ENCODE measurements at regions not wholly inside any gene's neighbourhood (a gene's known extent, or its start where the extent isn't known, plus 50 kb on each side); places are given as distances from the start of the nearest gene placed in this dataset.
"Not testable (repeated sequence)": the region's sequence is repeated elsewhere in the genome, so short reads cannot be mapped to it uniquely, and the experiment has no call there.

DNA sequence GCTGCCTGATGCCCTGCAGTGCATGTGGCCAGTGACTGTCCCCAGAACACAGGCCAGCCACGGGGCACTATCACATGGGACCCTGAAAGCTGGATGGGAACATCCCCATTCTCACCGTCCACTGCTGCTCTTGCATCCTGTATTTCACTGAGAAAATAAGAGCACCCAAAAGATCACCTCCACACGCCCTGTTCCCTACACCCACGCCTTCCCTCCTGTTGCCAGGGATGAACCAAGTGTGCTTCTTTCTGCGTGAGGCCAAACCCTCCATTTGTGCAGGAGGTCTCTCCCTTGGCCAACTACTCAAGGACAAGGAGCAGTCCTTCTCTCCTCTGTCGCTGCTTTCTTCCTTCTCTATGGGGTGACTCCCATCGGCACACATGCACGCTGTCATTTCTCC lies 118.3 kb downstream of the LRRC37A3 start:
- H3K4me3 Mint-ChIP-seq (ENCODE audit: low read depth); H3K27ac Mint-ChIP-seq; H3K27me3 Mint-ChIP-seq (ENCODE audit: low read depth); H3K4me1 Mint-ChIP-seq (ENCODE audit: low read depth); intact Hi-C loops (cut with micrococcal nuclease); H3K9me3 Mint-ChIP-seq; DNase-seq (ENCODE audit: low spot score): not testable (repeated sequence)
- H3K36me3 Mint-ChIP-seq (ENCODE audit: low read depth) = peaks cover 35% of the 10 kb centered on the region

DNA sequence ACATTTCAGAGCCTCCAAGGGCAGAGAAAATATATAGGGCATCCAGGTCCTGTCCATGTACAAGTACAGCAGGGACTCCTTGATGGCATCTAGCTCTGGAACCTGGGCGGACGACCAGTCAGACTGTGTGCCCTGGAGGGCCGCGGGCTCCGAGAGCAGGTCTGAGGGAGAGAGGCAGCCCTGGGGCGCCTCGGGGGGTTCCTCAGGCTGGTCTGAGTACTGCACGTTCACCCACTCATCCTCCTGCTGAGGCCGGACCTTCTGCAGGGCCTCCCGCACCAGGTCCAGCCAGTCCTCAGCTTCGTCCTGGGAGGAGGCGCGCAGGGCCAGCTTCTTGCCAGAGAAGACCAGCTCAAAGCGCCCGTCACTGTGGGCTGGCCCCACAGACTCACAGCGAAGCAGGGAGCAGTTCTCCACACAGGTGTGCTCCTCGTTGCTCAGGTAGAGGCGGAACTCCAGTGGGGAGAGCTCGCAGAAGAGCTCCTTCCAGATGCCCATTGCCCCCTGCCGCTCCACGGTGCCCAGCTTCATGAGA lies 118.8 kb downstream of the LRRC37A3 start:
- H3K4me1 Mint-ChIP-seq (ENCODE audit: low read depth); H3K27me3 Mint-ChIP-seq (ENCODE audit: low read depth): not testable (repeated sequence)

DNA sequence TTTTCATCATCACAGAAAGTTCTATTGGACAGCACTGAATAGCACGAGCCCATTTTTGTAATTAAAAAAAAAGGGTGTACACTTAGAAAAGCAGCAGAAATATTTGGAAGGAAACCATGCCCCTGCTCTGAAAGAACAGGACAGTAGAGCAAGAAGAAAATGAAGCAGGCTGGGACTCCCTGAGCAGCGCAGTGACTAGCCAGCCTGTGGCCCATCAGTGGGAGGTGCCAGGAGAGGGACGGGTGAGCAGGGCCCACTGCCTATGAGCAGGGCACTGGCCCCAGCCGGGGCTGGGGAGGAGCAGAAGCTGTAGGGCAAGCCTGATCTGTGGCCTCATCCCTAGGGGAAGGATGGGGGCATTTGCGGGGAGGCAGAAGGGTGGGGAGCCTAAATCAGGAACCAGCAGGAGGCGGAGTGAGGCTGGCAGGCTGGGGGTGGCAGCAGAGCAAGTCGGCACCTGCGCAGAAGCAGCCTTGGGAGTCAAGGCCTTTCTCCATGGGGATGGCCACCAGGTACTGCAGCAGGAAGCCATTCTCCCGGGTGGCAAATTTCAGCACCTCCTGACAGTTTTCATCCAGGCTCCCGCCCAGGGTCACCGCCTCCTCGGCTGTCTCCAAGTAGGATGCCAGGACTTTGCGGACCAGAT lies 119.6 kb downstream of the LRRC37A3 start:
- peaks cover 41% of the 10 kb centered on the region for H3K36me3 Mint-ChIP-seq (ENCODE audit: low read depth)
- H3K27me3 Mint-ChIP-seq (ENCODE audit: low read depth); DNase-seq (ENCODE audit: low spot score); intact Hi-C loops (cut with micrococcal nuclease); H3K4me3 Mint-ChIP-seq (ENCODE audit: low read depth); H3K27ac Mint-ChIP-seq; H3K9me3 Mint-ChIP-seq: not testable (repeated sequence)
- H3K4me1 Mint-ChIP-seq (ENCODE audit: low read depth) = peaks cover 15% of the 10 kb centered on the region

More for the DNA sequence above, 118.8 kb downstream of the LRRC37A3 start:
- intact Hi-C loops (cut with micrococcal nuclease); DNase-seq (ENCODE audit: low spot score); H3K9me3 Mint-ChIP-seq; H3K4me3 Mint-ChIP-seq (ENCODE audit: low read depth); H3K27ac Mint-ChIP-seq: not testable (repeated sequence)
- H3K36me3 Mint-ChIP-seq (ENCODE audit: low read depth) = peaks cover 36% of the 10 kb centered on the region

DNA sequence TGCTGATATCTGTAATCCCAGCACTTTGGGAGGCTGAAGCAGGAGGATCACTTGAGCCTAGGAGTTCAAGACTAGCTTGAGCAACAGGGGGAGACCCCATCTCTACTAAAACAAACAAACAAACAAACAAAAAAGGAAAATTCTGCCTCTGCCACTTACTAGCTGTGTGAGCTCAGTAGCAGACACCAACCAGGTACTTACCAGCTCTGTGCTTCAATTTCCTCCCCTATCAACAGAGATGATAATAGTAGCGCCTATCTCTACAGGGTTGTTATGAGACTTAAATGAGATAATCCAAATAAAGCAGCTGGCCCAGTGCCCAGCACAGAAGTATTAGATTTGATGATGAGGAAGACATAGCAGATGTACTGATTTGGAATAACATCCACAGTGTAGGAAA lies 120.3 kb downstream of the LRRC37A3 start:
- H3K9me3 Mint-ChIP-seq; H3K27me3 Mint-ChIP-seq (ENCODE audit: low read depth); H3K4me3 Mint-ChIP-seq (ENCODE audit: low read depth); H3K27ac Mint-ChIP-seq; DNase-seq (ENCODE audit: low spot score); intact Hi-C loops (cut with micrococcal nuclease): not testable (repeated sequence)
- Mint-ChIP-seq H3K4me1 (ENCODE audit: low read depth) (peaks cover 15% of the 10 kb centered on the region), H3K36me3 (ENCODE audit: low read depth) (peaks cover 41% of the 10 kb centered on the region)

DNA sequence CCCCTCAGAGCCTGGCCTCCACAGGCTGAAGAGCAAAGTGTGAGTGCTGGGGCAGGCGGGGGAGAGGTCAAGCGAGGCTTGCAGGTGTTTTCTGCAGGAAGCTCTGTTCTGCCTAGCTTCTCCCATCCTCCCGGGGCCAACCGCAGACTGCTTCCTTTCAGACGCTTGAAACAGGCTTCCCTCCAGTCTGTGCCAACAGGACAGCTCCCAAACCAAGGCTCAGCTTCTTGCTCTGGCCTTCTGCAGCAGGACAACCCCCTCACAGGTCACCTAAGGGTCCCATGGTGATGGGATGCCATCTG lies 120.8 kb downstream of the LRRC37A3 start:
- Mint-ChIP-seq H3K4me1 (ENCODE audit: low read depth) (peaks cover 15% of the 10 kb centered on the region), H3K36me3 (ENCODE audit: low read depth) (peaks cover 41% of the 10 kb centered on the region)
- H3K27ac Mint-ChIP-seq; intact Hi-C loops (cut with micrococcal nuclease); H3K27me3 Mint-ChIP-seq (ENCODE audit: low read depth); H3K4me3 Mint-ChIP-seq (ENCODE audit: low read depth); H3K9me3 Mint-ChIP-seq; DNase-seq (ENCODE audit: low spot score): not testable (repeated sequence)

DNA sequence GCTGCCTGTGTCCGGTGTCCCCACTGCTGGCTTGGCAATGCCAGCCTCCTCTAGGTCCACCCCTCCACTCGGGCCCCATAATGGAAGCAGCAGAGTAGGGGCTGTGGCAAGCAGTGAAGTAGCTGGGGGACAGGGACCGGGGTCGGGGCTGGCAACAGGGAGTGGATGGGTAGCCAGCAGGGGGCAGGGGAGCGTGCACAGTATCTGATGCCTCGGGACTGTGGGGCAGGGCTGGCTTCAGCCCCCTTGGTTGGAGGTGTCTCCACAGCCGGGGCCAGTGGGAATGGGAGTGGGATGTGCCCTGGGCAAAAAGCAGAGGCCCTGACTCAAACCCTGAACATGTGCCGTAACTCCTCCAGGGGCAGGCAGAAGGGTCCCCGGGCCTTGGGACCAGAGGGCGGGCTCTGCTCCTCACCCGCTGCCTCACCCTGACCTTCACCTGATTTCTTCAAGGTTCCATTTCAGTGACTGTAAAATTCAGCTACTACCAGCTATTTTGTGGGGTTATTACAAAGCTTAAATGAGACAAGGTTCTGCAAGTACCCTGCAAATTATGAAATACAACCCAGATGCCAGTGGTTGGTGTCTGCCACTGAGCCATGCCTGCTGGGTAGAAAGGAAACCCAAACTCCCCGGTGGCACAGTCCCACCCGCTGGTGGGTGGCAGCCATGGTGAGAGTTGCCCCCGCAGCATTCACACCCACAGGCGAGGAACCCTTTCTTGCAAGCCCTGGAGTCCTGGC lies 121.4 kb downstream of the LRRC37A3 start:
- H3K4me3 Mint-ChIP-seq (ENCODE audit: low read depth); intact Hi-C loops (cut with micrococcal nuclease): not testable (repeated sequence)

DNA sequence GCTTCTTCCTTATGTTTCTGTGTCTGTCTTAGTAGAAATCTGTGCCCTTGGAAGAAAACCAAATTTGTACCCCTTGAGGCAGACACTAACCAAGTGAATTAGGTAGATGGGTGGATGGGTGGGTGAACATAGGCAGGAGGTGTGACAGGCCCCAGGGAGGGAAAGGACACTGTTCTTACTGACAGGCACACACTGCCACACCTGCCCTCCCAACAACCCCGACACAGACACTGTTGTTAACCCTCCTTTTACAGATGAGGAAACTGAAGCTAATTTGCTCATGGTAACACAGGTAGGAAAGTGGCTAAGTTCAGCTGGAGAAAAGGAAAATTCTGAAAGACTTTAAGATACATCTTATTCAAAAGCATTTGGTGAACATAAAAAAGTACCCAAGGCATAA lies 123.9 kb downstream of the LRRC37A3 start:
- H3K9me3 Mint-ChIP-seq; DNase-seq (ENCODE audit: low spot score); H3K27me3 Mint-ChIP-seq (ENCODE audit: low read depth); intact Hi-C loops (cut with micrococcal nuclease); H3K4me3 Mint-ChIP-seq (ENCODE audit: low read depth); H3K27ac Mint-ChIP-seq: not testable (repeated sequence)
- Mint-ChIP-seq H3K4me1 (ENCODE audit: low read depth) (peaks cover 26% of the 10 kb centered on the region), H3K36me3 (ENCODE audit: low read depth) (peaks cover 29% of the 10 kb centered on the region)

More for the DNA sequence above, 121.4 kb downstream of the LRRC37A3 start:
- DNase-seq (ENCODE audit: low spot score); H3K27ac Mint-ChIP-seq; H3K9me3 Mint-ChIP-seq; H3K27me3 Mint-ChIP-seq (ENCODE audit: low read depth): not testable (repeated sequence)
- peaks cover 18% of the 10 kb centered on the region for H3K4me1 Mint-ChIP-seq (ENCODE audit: low read depth)
- H3K36me3 Mint-ChIP-seq (ENCODE audit: low read depth) = peaks cover 37% of the 10 kb centered on the region

DNA sequence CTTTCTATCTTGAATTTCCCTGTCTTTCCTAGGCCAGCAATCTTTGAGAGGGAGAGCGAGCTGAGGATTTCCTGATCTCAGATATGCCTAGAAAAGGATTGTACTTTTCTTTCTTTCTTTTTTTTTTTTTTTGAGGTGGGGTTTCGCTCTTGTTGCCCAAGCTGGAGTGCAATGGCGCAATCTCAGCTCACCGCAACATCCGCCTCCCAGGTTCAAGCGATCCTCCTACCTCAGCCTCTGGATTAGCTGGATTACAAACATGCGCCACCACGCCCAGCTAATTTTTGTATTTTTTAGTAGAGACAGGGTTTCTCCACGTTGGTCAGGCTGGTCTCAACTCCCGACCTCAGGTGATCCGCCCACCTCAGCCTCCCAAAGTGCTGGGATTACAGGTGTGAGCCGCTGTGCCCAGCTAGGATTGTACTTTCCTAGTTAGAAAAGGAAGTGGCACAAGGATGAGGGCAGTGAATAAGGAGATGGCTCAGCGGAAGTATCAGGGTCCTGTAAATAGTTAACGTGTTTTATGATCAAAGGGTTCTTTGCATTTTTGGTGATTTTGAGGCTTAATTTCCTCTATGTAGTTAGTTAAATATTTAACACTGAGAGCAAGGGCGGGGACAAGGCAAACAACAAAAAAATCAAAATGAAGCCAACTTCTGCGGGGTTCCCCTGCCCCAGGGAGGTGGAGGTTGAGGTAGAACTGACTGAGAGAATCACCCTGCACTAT lies 124.6 kb downstream of the LRRC37A3 start:
- H3K27me3 Mint-ChIP-seq (ENCODE audit: low read depth); H3K4me3 Mint-ChIP-seq (ENCODE audit: low read depth); DNase-seq (ENCODE audit: low spot score); intact Hi-C loops (cut with micrococcal nuclease); H3K27ac Mint-ChIP-seq; H3K9me3 Mint-ChIP-seq: not testable (repeated sequence)
- H3K4me1 Mint-ChIP-seq (ENCODE audit: low read depth) = peaks cover 26% of the 10 kb centered on the region
- peaks cover 29% of the 10 kb centered on the region for H3K36me3 Mint-ChIP-seq (ENCODE audit: low read depth)

DNA sequence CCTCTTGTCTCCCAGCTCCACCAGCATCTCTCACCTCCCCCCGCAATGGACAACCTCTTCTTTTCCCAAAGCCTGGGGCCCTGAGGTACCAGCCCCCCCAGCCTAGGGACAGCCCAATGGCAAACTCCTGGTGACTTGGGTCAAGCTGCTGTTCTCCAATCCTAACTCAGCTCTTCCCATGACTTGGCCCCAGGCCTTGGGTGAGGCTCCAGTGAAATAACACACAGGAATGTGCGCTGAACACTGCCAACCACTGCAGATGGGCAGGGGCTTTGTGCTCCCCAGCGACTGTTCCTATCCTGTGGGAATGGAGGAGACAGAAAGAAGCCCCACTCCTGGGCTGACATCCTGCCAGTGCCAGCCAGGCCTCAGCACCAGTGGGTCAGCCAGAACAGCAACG lies 125.2 kb downstream of the LRRC37A3 start:
- H3K27ac Mint-ChIP-seq; H3K9me3 Mint-ChIP-seq; intact Hi-C loops (cut with micrococcal nuclease); DNase-seq (ENCODE audit: low spot score); H3K27me3 Mint-ChIP-seq (ENCODE audit: low read depth); H3K4me3 Mint-ChIP-seq (ENCODE audit: low read depth): not testable (repeated sequence)
- Mint-ChIP-seq H3K4me1 (ENCODE audit: low read depth) (peaks cover 26% of the 10 kb centered on the region), H3K36me3 (ENCODE audit: low read depth) (peaks cover 25% of the 10 kb centered on the region)

DNA sequence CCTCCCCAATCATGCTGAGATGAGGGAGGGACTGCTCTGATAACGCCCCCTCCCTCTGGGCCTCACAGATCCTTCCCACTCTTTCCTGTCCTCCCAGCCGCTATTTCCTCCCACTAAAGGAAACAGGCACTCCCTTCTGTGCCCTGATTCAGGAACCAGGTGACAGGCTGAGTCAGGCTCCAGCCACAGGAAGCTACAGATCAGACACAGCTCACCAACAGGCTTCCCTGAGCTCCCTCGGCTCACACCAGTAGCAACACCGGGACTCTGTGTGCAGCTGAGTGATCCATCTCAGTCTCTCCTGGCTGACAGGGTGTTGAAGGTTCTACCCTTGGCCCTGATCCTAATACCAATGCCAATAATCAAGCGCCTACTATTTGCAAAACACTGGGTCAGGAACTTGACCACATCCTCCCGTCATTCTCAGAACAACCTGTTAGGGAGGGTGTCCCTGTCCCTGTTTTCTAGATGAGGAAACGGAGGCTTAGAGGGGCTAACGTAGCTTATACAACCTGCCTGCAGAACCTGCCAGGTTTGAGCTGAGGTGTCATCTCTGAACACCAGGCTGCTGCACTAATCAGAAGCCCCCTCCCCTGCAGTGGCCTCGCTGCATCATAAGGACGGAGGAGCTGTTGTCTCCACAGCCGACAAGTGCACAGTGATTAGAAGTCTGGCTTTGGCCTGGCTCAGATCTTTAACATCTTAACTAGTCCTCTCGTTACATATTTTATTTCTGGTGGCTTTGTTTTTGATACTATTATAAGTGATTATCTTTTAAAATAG lies 126.3 kb downstream of the LRRC37A3 start:
- not testable (repeated sequence) for H3K4me3 Mint-ChIP-seq (ENCODE audit: low read depth); DNase-seq (ENCODE audit: low spot score)
- peak overlapping the region; percentile 67 for H3K27ac Mint-ChIP-seq

DNA sequence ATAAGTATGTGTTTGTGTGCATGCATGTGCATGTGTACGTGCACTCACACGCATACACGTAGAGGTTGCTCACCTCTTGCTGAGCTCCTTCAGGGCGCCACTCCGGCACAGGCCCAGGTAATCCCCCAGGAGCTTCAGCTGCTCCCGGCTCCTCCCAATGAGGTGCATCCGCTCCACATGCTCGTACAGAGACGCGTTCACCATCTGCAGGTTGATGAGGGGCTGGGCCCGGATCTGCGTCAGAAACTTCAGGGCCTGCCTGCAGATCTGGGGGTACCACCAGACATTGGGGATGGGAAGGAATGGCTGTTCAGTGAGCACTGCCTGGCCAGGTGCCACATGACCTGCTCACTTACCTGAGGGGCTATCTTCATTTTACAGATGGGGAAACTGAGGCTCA lies 127.0 kb downstream of the LRRC37A3 start:
- Mint-ChIP-seq H3K36me3 (ENCODE audit: low read depth) (peaks cover 25% of the 10 kb centered on the region), H3K4me1 (ENCODE audit: low read depth) (peaks cover 17% of the 10 kb centered on the region)
- intact Hi-C loops (cut with micrococcal nuclease); H3K27ac Mint-ChIP-seq; DNase-seq (ENCODE audit: low spot score); H3K9me3 Mint-ChIP-seq; H3K27me3 Mint-ChIP-seq (ENCODE audit: low read depth); H3K4me3 Mint-ChIP-seq (ENCODE audit: low read depth): not testable (repeated sequence)

More for the DNA sequence above, 126.3 kb downstream of the LRRC37A3 start:
- H3K27me3 Mint-ChIP-seq (ENCODE audit: low read depth); H3K9me3 Mint-ChIP-seq; intact Hi-C loops (cut with micrococcal nuclease): not testable (repeated sequence)
- Mint-ChIP-seq H3K36me3 (ENCODE audit: low read depth) (peaks cover 25% of the 10 kb centered on the region), H3K4me1 (ENCODE audit: low read depth) (peaks cover 22% of the 10 kb centered on the region)

DNA sequence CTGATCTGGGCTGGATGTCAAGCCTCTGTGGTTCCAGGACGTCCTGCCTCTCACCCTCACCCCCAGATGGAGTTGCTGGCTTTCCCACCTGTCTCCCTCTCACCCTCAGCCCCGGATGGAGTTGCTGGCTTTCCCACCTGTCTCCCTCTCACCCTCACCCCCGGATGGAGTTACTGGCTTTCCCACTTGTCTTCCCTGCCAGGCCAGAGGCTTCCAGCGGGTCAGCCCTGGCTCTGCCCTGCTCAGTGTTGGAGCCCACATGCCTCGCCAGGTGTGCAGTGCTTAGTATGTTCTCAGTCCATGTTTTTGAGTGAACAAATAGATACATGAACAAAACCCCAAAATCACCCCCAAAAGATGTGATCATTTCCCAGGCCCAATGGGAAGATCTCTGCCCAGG lies 127.6 kb downstream of the LRRC37A3 start:
- DNase-seq (ENCODE audit: low spot score); H3K4me3 Mint-ChIP-seq (ENCODE audit: low read depth); H3K27ac Mint-ChIP-seq; intact Hi-C loops (cut with micrococcal nuclease); H3K27me3 Mint-ChIP-seq (ENCODE audit: low read depth); H3K9me3 Mint-ChIP-seq: not testable (repeated sequence)
- H3K36me3 Mint-ChIP-seq (ENCODE audit: low read depth) = peaks cover 21% of the 10 kb centered on the region
- H3K4me1 Mint-ChIP-seq (ENCODE audit: low read depth) = peaks cover 17% of the 10 kb centered on the region

Data from activated T-helper 2 cell treated with anti-CD3 and anti-CD28 coated beads, Interferon-gamma antibody, Interleukin-2, Interleukin-4, amounts not matched to agents 10 μg/mL and 5 μg/mL and 100 μg/mL, durations not matched to agents 14 hours and 24 hours and 36 hours (primary cell).